8988T (cell line): ENCODE measurements at regions not wholly inside any gene's neighbourhood (a gene's known extent, or its start where the extent isn't known, plus 50 kb on each side); places are given as distances from the start of the nearest gene placed in this dataset.
"Not testable (repeated sequence)": the region's sequence is repeated elsewhere in the genome, so short reads cannot be mapped to it uniquely, and the experiment has no call there.

Source experiments
- DNase-seq: peaks from one replicate; pipeline ENCODE4 v3.0.0; 2011

GRCh38 chr11:123338997-123339752, 90.9 kb upstream of the GRAMD1B start:
- no peak for DNase-seq

DNA sequence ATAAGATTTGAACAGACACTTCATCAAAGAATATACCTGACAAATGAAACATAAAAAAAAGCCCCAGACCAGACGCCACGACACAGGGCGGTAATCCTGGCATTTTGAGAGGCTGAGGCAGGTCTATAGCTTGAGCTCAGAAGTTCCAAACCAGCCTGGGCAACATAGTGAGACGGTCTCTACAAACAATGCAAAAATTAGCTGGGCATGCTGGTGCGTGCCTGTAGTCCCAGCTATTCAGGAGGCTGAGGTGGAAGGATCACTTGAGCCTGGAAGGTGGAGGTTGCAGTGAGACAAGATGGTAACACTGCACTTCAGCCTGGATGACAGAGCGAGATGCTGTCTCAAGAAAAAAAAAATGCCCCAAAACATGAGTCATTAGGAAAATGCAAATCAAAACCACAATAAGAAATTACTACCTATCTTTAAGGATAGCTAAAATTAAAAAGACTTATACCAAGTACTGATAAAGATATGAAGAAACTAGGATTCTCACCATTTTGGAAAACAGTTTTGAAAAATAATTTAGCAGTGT, 91.7 kb upstream of the GRAMD1B start:
- DNase-seq, result no peak

- no peak for DNase-seq
Measured at GRCh38 chr11:123334925-123335324, 95.1 kb upstream of the GRAMD1B start.

DNA sequence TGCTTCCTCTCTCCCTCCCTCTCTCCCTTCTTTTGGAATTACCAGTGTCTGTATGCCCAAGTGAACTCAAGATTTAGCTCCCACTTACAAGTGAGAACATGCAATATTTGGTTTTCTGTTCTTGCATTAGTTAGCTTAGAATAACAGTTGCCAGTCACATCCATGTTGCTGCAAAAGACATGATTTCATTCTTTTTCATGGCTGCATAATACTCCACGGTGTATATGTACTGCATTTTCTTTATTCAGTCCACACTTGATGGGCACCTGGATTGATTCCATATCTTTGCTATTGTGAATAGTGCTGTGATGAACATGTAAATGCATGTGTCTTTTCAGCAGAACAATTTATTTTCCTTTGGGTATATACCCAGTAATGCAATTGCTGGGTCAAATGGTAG, 97.5 kb upstream of the GRAMD1B start:
- not testable (repeated sequence) for DNase-seq

- no peak for DNase-seq
Measured at GRCh38 chr11:123330948-123331347, 99.1 kb upstream of the GRAMD1B start.

DNA sequence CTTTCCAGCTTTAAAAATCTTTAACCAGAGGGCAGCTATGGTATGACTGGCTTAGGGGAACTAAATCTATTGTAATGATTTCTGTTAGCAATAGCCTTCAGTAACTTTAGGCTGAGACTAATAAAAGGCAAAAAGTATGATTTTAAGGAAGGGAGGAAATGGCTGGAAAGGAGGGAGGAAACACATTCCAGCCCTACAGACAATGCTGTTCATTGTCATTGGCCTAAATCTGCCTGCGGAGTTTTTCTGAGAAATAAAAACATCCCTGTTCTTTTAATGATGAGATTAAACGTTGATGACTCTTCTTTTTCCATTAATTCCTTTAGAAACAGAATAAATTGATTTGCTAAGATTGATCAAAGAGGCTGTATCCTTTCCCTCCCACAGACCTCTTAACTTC, 99.6 kb upstream of the GRAMD1B start:
- DNase-seq, result no peak

DNA sequence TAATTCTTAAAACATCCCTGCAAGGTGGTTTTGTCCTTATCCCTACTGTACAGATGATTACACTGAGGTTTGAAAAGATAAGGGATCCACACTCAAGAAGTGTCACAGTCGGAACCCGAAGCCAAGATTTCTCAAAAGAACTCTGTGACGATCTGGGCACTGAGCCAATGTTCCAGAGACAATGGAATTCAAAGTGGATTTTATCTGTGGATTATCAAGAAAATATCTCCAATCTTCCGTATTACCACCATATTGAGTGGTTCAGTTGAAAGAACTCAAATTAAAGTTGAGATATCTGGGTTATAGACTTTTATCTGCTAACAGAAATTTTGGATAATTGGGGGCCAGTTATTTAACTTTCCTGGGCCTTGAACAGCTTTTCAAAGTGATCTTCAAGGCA, 100.0 kb upstream of the GRAMD1B start:
- no peak for DNase-seq

- no peak for DNase-seq
Measured at GRCh38 chr11:123328281-123328867, 101.7 kb upstream of the GRAMD1B start.

DNA sequence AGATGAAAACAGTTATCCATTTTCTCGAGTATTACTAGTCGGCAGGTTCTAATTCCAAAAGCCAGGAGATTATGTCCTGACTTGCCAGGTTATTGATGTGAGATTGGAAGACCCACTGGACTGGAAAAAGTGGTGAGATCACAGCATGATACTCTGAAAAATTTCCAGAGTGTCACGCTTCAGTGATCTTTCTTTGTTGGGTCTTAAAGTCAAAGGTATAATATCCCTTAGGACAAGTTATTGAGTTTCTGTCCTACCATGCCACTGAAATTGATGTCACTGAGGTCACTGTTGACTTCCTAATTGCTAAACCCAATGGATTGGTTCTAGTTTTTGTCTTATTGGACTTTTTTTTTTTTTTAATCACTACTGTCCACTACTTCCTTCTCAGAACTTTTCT, 104.5 kb upstream of the GRAMD1B start:
- DNase-seq, result no peak

DNA sequence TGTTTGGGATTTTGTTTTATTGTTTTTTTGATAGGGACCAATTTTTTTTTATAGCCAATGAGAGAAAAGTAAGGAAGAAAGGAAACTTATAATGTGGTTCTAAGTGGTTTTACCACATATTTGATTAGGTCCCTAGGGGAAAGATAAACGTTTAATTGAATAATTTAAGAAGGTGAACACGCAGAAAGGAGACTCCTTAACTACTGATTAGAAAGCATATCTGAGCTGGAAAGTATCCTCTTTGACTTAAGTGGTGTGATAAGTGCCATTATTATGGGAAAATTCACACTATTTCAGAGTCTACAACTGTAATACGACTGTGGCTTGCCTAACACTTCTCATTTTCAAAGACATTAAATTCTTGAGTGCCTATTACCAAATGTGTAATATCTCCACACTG, 106.5 kb upstream of the GRAMD1B start:
- DNase-seq, result no peak

- no peak for DNase-seq
Measured at GRCh38 chr11:123321636-123322035, 108.4 kb upstream of the GRAMD1B start.

DNA sequence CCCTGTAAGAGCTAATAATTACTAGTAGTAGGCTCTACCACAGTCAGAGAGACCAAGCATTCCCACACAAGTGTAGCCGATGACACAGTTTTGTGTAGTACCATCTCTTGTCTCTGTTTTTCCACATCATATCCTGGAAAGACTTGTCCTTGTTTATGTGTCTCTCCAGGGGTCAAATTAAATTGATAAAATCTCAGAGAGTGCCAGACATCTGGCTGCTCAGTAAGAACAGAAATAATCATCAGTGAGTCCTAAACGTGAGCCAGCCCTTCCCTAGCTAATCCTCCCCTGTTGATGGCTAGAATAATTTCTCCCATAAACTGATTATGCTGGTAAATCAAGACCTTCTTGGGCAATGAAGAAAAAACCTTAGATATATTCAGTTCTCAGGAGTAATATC, 111.4 kb upstream of the GRAMD1B start:
- no peak for DNase-seq

GRCh38 chr11:123318132-123318531, 111.9 kb upstream of the GRAMD1B start:
- not testable (repeated sequence) for DNase-seq

DNA sequence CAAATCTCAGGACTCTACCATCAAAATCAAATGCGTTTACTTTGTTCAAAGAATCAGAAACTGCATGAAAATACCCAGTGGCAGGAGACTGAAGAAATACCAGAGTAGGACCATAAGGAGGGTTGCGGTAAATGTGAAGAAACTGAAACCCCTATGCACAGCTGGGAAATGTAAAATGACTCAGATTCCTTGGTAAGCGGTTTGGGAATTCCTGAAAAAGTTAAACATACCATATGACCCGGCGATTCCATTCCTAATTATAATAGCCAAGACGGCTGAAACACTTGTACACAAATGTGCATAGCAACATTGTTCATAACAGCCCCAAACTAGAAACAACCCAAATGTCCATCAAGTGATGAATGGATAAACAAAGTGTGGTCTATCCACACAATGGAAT, 114.1 kb upstream of the GRAMD1B start:
- no peak for DNase-seq

- no peak for DNase-seq
Measured at GRCh38 chr11:123314972-123315371, 115.1 kb upstream of the GRAMD1B start.

DNA sequence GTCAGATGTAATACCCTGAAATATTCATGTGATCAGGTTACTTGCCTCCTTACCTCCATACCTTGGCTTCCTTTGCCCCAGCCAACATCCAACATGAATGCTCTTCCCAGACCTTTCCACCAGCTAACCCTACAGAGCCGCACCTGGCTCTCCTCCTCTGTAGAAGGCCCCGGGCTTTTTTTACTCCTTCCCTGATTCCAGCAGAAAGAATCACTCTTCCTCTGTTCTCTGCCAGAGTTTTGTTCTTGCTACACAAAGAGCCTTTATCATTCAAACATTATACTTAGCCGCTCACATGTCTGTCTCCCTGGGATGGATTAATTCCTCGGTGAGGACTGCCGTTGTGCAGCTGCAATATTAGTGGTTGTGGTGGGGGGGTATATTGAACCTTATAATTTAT, 116.8 kb upstream of the GRAMD1B start:
- no peak for DNase-seq

DNA sequence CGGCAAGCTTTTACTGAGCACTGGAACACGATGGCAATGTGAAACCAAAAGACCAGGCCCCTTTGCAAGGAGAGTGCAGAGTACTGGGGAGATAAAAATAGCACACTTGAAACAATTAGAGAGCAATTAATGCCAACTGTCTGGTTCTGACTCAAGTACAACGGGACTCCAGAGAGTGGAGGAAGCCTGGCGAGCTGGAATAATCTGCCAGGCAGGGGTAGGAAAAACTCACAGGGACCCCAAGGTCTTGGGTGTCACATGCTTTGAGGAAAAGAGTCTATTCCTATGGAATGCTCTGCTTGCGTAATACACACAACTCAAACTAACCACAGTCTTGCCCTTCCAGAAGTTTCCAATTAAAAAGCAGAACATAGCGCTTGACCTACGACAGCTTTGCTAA, 113.0 kb upstream of the CLMP start:
- no peak for DNase-seq

GRCh38 chr11:123307276-123307675, 112.2 kb upstream of the CLMP start:
- DNase-seq, result no peak

DNA sequence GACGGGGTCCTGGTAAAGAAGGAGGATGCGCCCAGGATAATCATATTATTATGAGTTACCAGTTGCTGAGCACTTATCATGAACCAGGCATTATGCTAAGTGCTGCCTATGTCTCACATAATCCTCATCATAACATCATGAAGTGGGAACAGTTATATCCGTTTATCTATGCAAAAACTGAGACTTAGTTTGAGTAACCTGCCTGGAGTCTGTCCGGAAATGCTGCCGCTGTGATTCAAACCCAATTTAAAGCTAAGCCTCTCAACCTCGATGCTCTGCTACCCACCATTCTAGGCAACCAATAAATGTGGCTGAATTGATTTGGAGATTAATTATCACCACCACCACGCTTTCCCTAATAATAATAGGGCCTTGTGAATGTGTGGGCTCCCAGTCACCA, 111.5 kb upstream of the CLMP start:
- no peak for DNase-seq

- DNase-seq, result no peak
Measured at GRCh38 chr11:123305601-123306375, 110.7 kb upstream of the CLMP start.

DNA sequence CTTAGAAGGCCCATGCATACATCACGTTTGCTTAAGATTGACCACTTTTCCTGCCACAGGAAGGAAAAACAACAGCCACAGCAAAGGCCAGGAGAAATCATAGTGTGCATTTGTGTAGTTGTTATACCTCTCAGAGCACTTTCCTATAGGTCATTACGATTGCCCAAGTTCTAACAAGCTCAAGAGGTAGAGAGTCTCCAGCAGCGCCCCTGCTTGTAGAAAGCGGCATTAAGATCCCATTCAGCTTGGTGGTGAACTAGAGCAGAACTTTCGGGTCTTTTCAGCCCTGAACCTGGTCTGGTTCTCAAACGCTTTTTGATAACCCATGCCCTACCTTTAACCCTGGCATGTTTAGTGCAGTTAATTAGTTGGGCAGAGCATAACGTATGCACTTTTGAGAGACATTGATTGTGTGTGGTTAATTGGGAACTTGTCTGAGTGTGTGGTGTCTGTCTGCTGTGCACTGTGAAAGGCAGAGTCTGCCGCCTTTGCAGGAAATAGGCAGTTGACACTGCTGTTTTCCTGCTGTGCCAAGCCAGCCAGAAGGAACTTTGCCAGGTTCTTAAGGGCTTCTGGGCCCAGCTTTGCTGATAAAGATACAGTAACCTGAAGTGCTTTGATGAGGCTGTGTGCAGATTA, 109.9 kb upstream of the CLMP start:
- DNase-seq, result no peak

- DNase-seq, result no peak
Measured at GRCh38 chr11:123303924-123304323, 108.9 kb upstream of the CLMP start.

DNA sequence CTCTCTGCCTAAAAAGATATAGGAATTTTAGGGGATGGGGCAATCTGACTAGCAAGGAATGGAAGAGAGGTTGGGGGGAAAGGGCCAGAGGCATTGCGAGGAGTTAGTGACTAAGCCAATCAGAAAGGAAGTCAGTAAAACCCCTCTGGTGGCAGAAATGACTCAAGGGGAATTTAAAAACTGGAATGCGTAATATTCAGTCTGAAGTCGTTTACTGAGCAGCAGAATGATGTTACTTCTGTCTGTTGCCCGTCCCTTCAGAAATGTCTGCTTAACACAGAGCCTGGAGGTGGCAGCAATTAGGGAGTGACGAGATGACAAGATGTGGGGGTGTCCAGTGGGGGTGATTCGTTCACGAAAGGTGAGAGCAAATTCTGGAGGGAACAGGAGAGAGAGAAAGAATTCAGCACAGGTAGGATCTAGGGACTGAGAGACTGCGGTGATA, 107.7 kb upstream of the CLMP start:
- peak; percentile 37 for DNase-seq
